ENCODE measurements at regions not wholly inside any gene's neighbourhood (a gene's known extent, or its start where the extent isn't known, plus 50 kb on each side); places are given as distances from the start of the nearest gene placed in this dataset.

DNA sequence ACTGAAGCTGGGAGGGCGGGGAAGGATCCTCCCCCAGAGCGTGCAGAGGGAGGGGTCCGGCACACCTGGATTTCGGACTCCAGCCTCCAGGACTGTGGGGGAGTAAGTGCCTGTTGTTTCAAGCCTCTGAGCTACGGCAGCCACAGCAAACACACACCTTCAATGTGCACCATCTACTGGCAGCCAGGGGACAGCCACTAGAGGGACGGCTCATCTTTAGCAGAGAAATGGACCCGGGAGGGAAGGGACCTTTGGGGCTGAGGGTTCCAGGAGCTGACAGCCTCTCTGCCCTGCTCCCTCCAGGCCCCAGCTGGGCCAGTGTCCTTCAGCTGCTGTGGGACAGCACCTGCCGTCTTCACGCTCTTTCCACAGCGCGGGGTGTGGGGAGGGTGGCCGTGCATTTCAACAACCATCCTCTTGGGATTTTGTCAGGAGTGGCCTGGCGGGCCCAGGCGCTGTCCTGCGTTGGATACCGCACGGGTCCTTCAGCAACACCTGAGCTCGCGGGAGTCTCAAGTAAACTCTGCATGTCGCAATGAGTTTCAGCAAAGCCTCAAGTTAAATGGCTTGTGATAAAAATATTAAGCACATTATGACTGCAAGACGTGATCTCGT is 209.2 kb upstream of the C14orf180 start:
- TF ChIP-seq ZSCAN20 (CRISPR knock-in tag; IDR thresholded peaks at IDR 0.05), result no peak
- TF ChIP-seq MAFK (IDR thresholded peaks at IDR 0.05; ENCODE audit: partially characterized antibody), result no peak
- TF ChIP-seq JUN (IDR thresholded peaks at IDR 0.05), result no peak
- peak; percentile 36 to 55; a peak in 3 of 5 replicates for TF ChIP-seq RAD21 (conservative IDR thresholded peaks at IDR 0.05 in 1 of 2, IDR thresholded peaks at IDR 0.05 in 1 of 2)
- TF ChIP-seq, protein P1, sequence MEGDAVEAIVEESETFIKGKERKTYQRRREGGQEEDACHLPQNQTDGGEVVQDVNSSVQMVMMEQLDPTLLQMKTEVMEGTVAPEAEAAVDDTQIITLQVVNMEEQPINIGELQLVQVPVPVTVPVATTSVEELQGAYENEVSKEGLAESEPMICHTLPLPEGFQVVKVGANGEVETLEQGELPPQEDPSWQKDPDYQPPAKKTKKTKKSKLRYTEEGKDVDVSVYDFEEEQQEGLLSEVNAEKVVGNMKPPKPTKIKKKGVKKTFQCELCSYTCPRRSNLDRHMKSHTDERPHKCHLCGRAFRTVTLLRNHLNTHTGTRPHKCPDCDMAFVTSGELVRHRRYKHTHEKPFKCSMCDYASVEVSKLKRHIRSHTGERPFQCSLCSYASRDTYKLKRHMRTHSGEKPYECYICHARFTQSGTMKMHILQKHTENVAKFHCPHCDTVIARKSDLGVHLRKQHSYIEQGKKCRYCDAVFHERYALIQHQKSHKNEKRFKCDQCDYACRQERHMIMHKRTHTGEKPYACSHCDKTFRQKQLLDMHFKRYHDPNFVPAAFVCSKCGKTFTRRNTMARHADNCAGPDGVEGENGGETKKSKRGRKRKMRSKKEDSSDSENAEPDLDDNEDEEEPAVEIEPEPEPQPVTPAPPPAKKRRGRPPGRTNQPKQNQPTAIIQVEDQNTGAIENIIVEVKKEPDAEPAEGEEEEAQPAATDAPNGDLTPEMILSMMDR (IDR thresholded peaks at IDR 0.05), result peak; percentile 35; the same call in 2 of the 3 replicates
- TF ChIP-seq CHD4 (IDR thresholded peaks at IDR 0.05; ENCODE audit: borderline replicate concordance), result no peak
- no peak for TF ChIP-seq EP300 (IDR thresholded peaks at IDR 0.05)

All from A549 (cell line).